GM18505 (cell line): ENCODE measurements at regions not wholly inside any gene's neighbourhood (a gene's known extent, or its start where the extent isn't known, plus 50 kb on each side); places are given as distances from the start of the nearest gene placed in this dataset.

ENCODE experiments used
- ATAC-seq: cut with Tn5 transposase; IDR thresholded peaks from one replicate; pipeline ENCODE4 v1.9.1; 2021; ENCODE audit not compliant: unreplicated experiment
- POLR2A ChIP-seq: IDR thresholded peaks from 4 replicates; pipeline ENCODE4 v1.6.1; 2011; ENCODE audit warnings: borderline replicate concordance; ENCODE audit not compliant: insufficient read depth, insufficient read length; ENCODE audit errors: extremely low read depth

DNA sequence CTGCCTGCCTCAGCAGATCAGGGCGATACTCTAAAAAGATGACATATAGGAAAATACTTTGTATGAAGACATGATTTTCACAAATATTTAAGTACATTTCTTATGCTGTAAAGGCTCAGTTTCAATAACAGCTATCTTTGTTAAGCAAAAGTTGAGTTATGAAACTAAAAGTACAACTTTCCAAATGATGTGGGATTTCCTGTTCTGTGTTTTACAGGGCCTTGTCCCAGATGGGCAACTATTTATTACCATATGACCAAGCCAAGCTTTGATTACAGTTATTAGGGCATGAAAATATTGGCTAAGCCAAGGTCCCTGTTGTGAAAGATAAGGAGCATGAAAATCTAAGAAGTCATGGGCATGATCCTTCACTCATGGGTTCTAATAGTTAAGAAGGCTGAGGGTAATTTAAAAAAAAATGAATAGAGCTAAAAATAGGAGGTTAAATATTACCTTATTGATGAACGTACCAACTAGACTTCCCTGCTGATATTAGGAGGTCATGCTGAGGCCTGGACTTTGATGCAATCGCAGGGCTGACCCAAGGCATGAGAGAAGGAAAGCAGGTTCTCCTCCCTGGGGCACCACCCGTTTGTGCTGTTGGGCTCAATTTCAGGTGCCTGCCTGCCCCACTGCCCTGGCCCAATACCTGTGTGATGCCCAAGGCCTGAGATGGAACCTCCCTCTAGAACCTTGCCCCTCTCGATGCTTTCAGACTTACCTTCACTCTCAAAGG is 294.4 kb upstream of the PRDM1 start:
- peak; percentile 49 for ATAC-seq
- TF ChIP-seq POLR2A: no peak

DNA sequence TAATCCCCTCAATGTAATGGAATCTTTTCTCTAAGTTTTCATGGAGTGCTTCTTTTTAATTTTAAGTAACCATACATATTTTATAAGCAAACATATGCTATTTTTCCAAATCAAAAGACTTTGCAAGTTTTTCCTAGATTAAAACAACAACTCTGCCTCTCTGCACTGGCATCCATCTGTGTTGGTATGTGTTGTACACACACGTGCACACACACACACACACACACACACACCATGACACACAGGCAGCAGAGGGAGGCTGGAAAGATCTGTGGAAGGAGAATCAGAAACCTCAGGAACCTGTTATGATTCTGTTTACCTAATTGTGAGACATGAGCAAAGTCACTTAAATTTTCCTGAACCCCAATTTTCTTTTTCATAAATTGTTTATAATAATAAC is 295.0 kb upstream of the PRDM1 start:
- TF ChIP-seq POLR2A: no peak
- ATAC-seq: peak; percentile 2

GRCh38 chr6:105790635-105791034 is 295.5 kb upstream of the PRDM1 start:
- TF ChIP-seq POLR2A: no peak
- no peak for ATAC-seq

DNA sequence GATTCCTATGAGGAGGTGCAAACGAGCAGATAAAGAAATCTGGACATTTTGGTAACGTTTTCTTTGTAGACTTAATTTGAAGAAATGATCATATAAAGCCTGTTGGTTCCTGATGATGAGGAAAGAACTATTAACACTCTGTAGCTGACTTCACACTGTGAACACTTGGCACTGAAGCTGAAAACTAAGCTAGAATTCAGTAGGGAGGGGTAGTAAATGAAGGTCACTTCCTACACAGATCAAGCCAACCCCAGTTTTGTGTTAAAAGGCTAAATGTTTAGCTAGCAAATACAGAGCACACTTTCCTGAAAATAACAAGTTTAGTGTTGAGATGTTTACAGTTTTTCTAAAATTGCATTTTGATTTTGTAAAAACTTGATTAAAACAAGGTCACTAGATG is 296.2 kb upstream of the PRDM1 start:
- no peak for TF ChIP-seq POLR2A
- ATAC-seq: no peak

- no peak for ATAC-seq
- TF ChIP-seq POLR2A: no peak
Observed at GRCh38 chr6:105787747-105788146, 298.4 kb upstream of the PRDM1 start.

GRCh38 chr6:105786890-105787655 is 299.1 kb upstream of the PRDM1 start:
- ATAC-seq: no peak
- TF ChIP-seq POLR2A: no peak

- ATAC-seq: no peak
- TF ChIP-seq POLR2A: no peak
Observed at GRCh38 chr6:105786449-105786848, 299.7 kb upstream of the PRDM1 start.

DNA sequence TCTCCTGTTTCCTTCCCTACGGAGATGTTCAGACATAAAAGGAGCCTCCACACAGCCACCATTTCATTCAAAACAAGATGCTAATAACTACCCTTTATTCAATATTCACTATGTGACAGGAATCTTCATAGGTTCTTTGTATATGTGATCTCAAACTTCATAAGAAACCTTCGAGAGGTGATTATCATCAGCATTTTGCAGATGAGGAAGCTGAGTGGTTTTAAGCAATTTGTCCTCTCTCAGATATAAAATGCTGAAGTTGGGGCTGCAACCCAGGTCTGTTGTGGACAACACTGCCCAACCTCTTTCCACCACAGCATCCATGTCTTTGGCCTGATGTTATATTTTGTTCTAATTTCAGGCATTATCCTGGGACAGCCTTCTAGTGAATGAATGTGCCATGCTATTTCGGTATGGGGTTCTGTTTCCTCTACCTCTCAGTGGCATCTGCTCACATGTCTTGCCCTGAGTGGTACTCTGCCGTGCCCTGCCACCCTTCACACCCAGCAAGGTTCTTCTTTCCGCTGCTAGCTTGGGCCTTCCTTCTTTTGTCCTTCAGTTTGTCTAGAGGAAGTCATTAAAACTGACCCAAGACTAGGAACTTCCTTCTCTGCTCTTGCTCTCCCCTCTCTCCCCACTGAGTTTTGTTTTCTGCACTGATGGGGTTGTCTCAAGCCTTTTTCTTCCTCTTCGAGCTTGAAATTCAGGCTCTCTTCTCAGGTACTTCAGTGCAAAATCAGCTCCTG is 300.9 kb upstream of the PRDM1 start:
- no peak for ATAC-seq
- no peak for TF ChIP-seq POLR2A

DNA sequence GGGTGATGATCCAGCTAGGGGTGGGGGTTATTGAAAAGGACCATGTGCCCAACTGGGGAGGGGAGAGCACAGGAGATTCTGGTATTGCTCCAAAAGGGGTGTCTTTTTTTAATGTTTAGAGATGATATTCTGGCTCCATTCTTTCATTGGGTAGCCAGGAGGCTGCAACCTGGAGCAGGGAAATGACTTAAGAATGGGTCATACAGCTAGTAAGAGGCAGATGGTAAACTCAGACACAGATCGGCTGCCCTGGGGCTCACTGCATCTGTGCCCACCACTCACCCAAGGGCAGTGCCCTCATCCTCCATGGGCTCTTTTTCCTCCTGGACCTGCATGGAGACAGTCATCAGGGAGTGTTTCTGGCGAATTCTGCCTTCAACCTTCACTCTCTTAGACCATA is 302.0 kb upstream of the PRDM1 start:
- no peak for TF ChIP-seq POLR2A
- ATAC-seq: no peak

DNA sequence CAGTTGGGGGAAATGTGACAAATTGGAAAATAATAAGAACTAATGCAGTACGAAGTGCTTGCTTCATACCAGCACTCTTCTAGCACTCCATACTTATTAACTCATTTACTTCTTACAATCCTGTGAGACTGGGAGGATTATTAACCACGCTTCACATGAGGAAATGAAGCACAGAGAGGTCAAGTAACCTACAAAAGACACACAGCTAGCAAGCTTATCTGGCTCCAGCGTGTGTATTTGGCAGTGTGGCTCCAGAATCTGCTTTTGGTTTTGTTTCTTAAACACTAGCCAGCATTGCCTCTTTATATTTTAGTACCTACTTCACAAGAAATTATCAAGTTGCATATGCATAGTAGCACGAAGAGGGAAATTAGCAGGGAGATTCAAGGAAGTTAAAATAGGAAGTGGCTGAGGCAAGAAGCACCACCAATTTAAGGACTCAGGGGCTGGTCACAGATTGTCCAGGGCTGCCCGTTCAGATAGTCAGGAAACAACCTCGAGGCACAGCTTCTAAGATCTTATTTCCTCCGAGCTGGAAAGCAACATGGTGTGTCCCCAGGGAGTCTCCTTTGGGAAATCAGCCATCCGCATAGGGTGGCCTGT is 302.7 kb upstream of the PRDM1 start:
- no peak for ATAC-seq
- TF ChIP-seq POLR2A: no peak

DNA sequence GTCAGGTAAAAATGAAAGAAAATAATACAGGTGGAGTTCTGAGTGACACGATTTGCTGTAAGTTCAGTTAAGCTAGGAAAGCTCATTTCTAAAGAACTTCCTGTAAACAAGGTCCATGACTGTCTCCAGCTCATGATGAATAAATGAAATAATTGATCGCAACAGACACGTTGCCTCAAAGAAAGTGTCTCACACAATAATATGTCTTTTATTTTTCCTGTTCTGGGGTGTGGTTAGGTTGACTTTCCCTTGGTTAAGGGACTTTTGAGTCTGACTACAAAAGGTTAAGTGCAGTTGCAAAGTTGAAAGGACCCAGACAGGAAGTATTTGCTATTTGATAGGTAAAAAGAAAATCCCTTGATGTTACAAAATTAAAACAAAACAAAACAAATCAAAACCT is 304.2 kb upstream of the PRDM1 start:
- ATAC-seq: no peak

GRCh38 chr6:105781248-105781647 is 304.9 kb upstream of the PRDM1 start:
- TF ChIP-seq POLR2A: no peak
- ATAC-seq: no peak

More for the DNA sequence above, 304.2 kb upstream of the PRDM1 start:
- no peak for TF ChIP-seq POLR2A
